ENCODE measurements at regions not wholly inside any gene's neighbourhood (a gene's known extent, or its start where the extent isn't known, plus 50 kb on each side); places are given as distances from the start of the nearest gene placed in this dataset.
"Not testable (repeated sequence)": the region's sequence is repeated elsewhere in the genome, so short reads cannot be mapped to it uniquely, and the experiment has no call there.

DNA sequence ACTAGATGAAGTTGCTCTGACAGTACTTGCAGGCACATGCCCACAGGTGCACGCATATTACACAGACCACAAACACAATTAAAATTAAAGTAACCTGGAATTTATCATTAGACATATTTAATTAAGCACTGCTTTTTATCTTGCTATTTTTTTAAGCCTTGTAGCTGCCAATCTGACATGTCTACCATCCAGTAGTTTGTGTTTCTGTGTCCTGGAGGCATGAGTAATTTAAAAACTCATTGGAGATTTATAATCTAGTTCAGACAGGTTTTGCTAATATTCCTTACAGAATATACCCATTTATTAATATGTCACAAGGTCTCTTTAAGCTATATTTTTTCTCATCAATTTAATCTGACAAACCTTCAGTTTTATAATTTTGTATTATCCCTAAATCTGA, 445.0 kb upstream of the KLF6 start:
- no peak for DNase-seq (ENCODE audit: low spot score)

DNA sequence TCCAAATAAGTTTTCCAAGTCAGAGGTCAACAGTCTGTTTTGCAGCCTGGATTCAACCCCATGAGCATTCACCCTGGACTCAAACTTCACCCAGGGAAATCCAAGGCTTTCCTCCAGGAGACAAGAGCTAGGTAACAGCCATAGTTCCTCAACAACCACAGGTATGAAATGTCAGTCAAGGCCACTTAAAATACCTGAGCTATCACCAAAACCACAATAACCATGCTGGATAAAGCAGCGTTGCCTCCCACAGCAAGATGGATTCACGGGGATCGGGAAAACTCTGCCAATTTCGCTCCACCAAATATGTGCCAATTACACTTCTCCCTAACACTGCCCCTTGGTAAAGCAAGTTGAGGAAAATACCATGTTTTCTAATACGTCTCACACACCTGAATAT, 444.1 kb upstream of the KLF6 start:
- DNase-seq (ENCODE audit: low spot score): no peak

DNA sequence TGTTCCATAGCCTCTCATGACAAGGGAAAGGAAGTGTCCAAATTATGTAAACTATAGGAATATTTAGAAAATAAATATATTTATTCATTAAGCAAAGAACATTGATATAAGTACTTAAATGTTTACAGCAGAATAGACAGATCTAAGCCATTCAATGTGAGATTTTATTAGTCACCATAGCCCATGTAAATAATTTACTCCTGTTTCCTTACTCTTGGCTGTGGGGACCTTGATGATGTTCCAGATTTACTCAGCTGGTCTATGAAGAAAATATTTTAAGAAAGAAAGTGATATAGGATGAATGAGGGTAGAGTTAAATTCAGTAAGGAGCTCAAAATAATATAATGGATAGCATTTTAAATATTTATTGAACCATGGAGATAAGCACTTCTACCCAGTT, 442.6 kb upstream of the KLF6 start:
- no peak for DNase-seq (ENCODE audit: low spot score)

DNA sequence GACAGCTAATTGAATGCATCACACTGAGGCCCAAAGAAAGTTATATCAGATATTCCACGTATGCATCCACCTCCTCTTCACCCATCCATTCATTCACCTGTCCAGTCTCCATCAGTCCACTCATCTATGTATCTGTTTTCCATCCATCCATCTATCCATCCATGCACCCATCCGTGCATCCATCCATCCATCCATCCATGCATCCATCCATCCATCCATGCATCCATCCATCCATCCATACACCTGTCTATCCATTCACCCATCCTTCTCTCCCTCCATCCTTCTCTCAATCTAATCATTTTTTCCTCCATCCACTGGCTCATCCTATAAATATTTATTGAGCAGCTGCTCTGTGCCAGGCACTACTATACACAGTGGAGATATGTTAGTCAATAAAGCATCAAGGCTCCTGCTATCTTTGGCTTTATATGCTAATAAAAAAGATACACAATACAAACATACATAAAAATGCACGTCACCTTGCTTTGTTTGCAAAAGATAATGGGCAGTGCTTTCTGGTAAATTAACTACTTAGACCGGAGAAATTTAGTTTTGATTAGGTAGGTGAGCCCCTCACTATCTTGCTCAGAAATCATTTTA, 442.0 kb upstream of the KLF6 start:
- no peak for DNase-seq (ENCODE audit: low spot score)

DNA sequence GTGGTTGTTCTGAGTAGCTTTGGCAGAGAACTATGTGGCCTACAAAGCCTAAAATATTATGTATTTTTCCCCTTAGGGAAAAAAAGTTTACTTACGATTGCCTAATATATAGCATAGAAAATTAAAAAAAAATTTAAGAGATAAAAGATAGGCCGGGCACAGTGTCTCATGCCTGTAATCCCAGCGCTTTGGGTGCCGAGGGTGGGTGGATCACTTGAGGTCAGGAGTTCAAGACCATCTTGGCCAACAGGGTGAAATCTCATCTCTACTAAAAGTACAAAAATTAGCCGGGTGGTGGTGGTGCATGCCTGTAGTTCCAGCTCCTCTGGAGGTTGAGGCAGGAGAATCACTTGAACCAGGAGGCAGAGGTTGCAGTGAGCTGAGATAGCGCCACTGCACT, 439.2 kb upstream of the KLF6 start:
- no peak for DNase-seq (ENCODE audit: low spot score)

DNA sequence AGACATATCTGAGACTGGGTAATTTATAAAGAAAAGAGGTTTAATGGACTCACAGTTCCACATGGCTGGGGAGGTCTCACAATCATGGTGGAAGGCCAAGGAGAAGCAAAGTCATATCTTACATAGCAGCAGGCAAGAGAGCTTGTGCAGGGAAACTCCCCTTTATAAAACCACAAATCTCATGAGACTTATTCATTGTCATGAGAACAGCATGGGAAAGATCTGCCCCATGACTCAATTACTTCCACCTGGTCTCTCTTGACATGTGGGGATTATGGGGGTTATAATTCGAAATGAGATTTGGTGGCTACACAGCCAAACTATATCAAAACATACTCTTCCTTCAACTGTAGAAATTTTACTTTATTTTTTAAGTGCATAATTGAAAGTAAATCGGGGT, 436.3 kb upstream of the KLF6 start:
- not testable (repeated sequence) for DNase-seq (ENCODE audit: low spot score)

DNA sequence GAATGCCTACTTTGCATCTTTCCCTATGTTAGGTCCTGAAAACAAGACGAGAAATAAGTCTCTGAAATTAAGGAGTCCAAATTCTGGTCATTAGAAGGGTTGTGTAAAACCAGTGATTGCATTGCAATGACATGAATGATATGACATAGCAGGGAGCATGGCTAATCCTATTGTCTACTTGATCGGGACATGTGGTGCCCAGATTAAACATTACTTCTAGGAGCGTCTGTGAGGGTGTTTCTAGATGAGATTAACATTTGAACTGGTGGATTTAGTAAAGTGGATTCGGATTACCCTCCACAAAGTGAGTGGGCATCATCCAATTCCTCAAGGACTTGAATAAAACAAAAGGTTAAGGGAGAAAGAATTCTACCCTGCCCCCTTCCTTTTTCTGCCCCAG, 434.9 kb upstream of the KLF6 start:
- no peak for DNase-seq (ENCODE audit: low spot score)

DNA sequence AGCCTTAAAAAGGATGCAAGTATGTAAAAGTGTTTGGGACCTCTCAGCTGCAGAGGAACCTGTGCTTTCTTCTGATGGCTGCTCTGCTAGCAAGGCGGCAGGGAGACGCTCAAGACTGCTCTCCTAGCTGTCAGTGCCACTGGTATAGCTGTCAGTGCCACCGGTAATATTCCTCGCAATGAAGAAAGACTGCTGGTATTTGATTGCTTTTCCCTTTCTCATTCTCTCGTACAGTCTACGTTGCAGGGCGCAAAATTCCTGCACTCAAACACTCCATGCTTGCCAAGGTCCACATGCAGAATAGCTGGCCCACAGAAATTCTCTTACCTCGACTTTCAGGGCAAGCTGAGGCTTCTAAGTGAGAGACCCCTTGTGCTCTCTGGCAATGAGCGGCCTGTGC, 432.6 kb upstream of the KLF6 start:
- no peak for DNase-seq (ENCODE audit: low spot score)

DNA sequence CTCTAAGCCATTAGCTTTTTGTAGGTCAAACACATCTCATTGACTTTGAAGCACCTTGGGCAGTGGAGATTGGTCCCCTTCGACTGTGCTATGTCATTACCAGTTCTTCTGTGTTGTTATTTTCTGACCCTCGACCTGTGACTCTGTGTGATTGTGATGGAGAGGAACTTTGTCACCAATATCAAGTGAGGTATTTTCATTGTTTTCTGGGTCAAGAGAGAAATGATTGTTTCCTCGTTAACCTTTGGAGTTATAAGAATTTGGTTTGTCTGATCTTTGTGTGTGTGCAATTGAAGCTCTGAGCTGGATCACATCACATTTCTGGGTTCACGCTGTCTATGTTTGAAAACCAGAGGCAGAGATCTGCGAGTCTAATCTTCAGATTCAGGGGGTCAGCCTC, 432.2 kb upstream of the KLF6 start:
- no peak for DNase-seq (ENCODE audit: low spot score)

DNA sequence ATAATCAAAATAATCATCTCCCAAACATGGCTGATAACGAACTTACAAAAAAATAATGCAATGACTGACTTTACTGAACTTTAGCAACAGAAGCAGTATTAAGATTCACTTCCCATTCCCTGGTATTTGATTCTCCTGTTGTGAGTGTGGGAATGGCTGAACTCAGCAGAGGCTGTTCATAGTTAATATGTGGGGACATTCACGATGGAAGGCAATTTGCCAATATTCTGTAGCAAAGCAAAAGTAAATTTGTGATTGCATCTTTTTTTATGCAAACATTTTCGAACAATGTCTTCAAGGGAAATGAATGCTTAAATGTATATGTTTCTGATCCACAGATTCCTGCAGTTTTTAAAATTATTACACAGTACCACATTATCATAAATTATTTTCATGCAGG, 431.7 kb upstream of the KLF6 start:
- no peak for DNase-seq (ENCODE audit: low spot score)

DNA sequence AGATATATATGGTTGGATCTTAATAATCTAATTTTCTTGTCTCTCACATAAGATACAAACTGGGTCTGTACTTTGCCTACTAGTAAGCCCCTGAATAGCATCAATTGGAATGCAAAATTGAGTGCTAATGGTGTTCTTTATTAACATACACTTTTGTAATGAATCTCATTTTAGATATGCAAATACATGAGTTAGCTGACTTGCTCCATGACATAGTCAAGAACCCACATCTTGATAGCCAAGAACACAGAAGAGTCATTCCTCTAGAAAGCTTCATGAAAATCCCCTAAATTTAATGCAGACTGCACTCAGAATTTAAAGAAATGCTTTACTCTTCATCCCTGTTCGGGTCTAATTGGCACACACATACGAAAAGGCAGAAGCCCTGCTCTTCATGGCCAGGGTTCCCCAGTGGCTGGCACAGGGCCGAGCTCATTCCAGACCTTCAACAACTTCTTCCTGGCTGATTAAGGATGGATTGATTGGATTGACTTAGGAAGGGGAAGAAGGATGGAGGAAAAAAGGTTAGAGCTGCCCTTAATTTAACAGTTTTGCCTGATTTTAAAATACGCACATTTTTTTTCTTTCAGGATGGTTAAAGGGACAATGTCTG, 431.1 kb upstream of the KLF6 start:
- DNase-seq (ENCODE audit: low spot score): no peak

DNA sequence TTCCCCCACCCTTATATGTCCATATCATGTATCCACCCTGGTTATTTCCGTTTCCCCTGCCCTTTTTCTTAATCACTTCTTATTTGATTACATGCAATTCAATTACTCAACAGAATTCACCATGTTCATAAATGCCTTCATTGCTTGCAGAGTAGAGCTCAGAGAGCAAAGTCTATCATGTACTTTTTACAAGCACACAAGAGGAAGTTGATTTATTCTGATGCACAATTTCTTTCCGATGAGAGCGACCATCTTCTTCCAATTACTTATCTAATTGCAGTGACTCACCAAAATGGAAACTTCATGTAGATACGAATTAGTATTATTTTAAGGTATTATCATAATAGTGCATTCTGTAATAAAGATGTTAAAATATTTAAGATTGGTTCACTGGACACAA, 430.5 kb upstream of the KLF6 start:
- DNase-seq (ENCODE audit: low spot score): no peak

DNA sequence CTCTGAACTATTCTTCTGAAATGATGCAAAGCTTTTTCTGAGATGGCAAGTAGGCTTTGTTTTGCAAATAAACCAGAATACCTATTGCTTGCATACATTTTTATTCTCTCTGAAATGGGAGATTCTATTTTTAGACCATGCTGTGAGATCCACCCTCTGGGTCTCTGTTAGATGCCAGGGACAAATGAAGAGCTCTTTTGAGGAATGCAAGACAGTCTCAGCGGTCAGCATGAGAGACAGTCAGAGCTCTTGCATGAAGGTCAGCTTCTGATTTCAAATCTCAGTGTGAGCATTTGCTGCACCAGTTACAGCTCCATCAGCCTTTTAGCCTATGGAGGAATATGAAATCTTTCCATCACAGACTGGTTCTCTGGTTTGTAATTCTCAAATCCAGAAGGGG, 429.9 kb upstream of the KLF6 start:
- DNase-seq (ENCODE audit: low spot score): no peak

DNA sequence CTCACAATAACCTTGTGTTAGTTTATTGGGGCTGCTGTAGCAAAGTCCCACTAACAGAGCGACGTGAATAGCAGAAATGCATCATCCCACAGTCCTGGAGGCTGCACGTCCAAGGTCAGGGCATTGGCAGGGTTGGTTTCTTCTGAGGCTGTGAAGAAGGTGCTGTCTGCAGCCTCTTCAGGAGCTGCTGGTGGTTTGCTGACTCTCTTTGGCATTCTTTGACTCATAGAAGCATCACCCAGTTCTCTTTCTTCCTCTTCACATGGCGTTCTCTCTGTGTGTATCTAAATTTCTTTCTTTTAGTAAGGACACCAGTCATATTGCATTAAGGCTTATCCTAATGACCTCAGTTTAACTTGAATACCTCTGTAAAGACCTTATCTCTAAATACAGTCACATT, 428.4 kb upstream of the KLF6 start:
- no peak for DNase-seq (ENCODE audit: low spot score)

DNA sequence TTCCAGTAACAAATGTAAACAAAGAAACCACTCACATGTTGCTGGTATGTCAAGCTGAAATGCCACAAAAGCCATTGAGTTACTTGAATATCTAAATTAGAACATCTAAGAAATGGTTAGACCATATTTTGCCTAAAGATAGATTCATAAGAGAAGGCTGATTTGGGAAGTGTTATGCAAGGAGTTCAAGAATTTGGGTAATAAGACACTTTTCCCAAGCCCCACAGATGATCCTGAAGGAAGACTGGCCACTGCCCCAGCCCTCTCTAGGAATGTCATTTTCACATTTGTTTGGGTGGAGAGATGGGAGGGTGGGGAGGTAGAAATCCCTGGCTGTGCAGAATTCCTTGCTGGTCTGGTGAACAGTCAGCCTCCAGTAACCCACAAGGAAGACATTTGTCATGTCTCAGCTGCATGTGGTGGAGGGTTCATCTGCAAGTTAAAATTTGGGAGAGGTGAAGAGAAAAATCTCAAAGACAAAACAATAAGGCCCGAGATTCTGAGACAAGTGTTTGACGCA, 427.2 kb upstream of the KLF6 start:
- no peak for DNase-seq (ENCODE audit: low spot score)

DNA sequence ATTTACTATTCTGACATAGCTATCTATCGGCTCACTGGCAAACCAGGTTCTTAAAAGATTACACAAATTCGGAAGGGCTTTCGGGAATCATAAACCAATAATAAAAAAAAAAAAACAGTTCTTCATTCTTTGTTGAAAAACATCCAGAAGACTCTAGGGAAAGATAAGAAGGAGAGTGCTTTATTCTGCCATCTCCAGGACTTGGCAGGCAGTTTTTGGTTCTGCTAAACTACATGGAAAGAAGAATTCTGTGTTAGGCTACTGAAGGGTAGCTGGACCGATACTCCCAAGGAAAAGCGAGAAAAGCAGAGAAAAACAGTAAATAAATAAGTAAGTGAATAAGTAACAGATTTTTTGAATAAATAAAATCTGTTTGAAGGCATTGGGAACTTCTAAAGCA, 423.5 kb upstream of the KLF6 start:
- no peak for DNase-seq (ENCODE audit: low spot score)

DNA sequence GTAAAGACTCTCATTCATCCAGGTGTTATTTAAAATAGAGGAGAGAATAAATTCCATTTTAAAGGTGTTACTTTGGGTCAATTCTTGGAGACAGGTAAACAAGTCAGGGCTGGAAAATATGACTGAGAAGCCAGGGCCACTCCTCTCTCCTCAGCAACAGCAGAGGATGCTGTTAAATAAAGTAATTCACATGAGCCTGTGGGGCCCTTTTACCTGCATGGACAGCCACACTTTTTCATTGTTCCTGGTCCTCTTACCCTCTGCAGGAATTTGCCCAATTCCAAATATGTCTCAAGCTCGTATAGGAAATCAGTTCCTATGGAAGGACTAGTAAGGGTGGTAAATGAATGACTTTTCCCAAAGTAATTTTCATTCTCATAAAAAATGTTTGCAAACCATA, 420.1 kb upstream of the KLF6 start:
- no peak for DNase-seq (ENCODE audit: low spot score)

DNA sequence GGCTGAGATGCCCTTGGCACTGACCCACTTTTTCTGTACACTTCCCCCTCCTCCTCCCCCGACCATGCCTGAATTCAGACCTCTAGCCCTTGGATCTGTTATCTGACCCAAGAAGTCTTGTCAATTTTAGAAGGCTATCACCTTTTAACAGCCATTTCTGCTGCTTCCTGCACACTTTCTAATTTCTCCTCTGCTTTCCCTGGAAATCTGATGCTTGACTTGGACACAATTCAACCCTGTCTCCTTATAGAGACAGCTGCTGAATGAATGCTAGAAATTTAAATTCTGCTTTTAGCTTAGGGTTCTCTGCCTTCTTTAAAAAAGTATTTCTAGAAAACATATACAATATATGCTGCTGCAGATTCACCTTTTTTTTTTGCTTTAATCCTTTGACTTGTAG, 417.9 kb upstream of the KLF6 start:
- no peak for DNase-seq (ENCODE audit: low spot score)

DNA sequence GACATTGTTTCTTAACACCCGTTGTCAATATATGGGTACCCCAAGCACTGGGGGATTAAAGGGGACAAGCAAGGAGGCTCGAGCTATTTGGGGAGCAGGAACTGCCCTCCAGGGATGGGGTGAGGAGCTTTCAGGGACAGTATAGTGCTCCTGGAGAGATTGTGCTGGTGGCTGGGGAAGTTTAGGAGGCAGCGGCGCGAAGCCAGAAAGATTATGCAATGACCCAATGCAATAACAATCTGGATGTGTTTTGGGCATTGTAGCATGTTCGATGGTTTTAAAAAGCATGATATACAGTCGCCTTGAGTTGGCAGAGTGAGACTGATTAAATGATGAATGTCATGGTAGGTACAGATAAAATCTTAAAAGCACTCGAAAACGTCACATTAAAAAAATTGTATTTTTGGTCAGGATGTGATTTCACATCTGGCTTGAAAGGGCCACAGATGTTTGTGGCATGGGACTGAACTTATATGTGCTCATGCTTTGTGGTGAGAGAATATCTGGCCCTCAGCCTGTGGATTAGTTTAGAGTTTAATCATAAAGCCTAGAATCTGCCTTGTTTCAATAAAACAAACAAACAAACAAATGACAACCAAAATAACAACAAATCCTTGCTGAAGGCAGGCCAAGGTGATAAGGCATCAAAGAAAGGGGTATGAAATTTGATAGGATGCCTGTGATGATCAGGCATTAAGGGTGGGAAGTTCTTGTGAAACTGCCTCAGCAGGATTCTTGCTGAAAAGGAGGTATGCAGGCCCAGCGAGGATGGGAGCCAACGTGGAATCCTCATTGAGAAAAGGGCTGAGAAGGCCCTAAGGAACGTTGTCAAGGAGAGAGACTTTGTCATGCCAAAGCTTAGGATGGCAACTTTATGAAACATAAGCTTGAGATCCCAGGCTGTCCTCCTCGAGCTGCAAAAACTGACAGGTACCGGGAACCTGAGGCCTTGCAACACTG, 417.1 kb upstream of the KLF6 start:
- no peak for DNase-seq (ENCODE audit: low spot score)

DNA sequence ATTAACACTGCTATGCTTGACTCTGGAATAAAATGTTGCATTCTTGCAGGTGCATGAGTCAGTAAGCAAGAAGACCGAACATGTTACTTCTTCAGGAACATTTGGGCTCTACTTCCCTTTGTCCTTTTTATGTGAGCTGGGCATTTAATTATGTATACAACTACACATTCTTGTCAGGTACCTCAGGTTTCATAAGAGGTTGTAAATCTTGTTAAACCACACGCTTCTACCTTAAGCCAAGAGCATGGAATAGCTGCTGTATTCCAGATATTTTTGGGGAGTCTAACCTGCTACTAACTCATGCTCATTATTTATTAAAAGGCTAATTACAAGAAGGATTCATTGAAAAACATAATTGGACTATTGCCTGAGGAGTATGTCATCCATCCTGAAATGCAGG, 414.2 kb upstream of the KLF6 start:
- no peak for DNase-seq (ENCODE audit: low spot score)

DNA sequence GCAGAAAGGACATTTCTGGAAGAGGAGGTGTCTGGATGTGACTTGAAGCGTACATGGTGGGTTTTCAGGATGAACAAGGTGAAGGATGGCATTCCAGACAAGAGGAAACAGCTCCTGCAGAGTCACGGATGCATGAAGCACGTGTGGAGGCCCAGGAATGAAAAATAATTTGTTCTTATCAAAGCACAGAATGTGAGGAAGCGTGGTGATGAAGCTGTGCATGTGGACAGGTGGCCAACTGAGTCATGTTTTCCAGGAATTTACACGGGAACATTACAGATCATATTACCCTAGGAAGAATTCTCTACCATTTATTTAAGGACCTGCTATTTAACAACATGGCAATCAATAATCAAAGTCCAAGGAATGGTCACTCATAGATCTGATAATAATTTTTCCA, 413.2 kb upstream of the KLF6 start:
- no peak for DNase-seq (ENCODE audit: low spot score)

DNA sequence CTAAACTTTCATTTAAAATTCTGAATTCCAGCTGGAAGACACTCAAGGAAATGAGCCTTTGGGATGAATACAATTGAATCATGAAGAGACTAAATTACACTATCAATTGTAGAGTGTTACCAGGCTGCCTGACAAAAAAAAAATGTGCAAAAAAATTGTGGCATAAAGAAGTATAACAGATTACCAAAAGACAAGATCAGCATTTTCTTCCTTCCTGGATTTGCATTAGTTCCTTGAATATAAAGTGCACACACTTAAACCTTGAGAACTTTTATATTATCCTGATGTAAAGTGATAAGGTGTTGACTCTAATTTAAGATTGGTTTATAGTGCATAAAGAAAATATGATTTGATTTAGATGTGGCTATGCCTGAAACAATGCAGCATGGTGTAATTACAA, 412.7 kb upstream of the KLF6 start:
- DNase-seq (ENCODE audit: low spot score): no peak

DNA sequence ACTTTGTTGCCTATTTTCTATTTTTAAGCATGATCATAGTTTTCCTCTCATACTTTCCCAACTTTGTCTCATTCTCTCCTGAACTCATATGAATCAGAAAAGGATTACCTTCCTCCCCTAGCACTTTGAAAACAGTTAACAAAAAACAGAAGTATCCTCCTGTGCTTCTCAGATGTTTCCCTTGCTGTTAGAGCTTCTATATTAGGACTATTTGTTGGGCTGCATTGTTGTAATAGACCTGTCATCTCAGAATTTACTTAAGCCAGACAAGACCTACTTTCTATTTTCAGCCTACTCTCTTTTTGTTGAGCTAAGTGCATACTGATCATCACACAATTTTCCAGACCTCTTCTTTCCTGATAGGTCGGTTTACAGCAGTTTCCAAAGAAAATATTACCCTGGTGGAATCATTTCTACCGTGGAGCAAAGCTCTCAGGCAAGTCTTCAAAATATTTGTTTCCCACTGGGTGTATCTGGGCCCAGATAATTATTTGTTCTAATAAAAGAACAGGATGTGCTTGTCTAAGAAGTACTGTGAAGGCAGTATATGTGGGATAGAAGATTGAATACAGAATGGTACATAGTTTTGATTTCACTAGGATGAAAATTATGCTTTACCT, 411.9 kb upstream of the KLF6 start:
- no peak for DNase-seq (ENCODE audit: low spot score)
